CD4-positive, alpha-beta T cell treated with Interleukin-17A for 1 hour (primary cell): ENCODE measurements at regions not wholly inside any gene's neighbourhood (a gene's known extent, or its start where the extent isn't known, plus 50 kb on each side); places are given as distances from the start of the nearest gene placed in this dataset.

ENCODE experiments used
- DNase-seq: peaks from one replicate; pipeline ENCODE4 v3.0.0-alpha.2; 2020

GRCh38 chr13:84096216-84096615 is 213.9 kb upstream of the SLITRK1 start:
- no peak for DNase-seq

- DNase-seq, result no peak
Measured at GRCh38 chr13:84088996-84089395, 206.7 kb upstream of the SLITRK1 start.

GRCh38 chr13:84086847-84087162 is 204.5 kb upstream of the SLITRK1 start:
- no peak for DNase-seq

- peak; percentile 31 for DNase-seq
Measured at GRCh38 chr13:84086098-84086846, 204.0 kb upstream of the SLITRK1 start.

GRCh38 chr13:84082462-84082861 is 200.2 kb upstream of the SLITRK1 start:
- no peak for DNase-seq

DNA sequence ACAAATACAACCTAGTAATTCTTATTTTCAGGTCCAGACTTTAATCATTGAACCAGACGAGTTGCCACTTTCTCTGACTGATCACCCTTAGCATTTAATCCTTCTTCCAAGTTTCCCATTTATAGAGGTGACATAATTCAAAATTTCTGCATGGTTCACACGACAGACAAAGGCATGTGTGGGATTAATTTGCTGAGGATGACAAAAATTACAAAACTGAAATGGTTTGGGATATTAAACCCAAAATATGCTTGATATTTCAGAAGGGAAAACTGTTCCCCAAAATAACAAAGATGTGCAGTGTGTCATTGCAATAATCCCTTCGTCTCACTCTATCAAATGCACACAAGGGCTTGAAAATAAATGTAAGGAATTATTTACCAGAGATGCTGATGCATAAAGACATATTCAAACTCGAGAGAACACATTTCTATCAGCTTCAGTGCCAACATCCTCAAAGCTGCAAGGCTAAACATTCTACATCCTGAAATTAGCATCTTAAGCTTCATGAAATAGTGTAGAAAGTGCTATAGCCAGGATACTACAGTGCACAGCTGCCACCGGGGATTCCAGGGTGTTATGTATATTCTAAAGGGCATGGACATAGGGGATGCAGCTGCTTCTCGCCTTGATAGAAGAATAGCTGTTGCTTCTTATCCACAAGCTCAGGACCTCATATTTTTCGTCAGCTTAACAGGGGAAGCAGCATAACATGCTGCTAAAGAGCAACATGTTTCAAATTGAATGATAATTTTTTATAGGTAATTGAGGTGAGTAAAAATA is 198.7 kb upstream of the SLITRK1 start:
- no peak for DNase-seq

GRCh38 chr13:84077271-84077670 is 195.0 kb upstream of the SLITRK1 start:
- no peak for DNase-seq

GRCh38 chr13:84076280-84076679 is 194.0 kb upstream of the SLITRK1 start:
- no peak for DNase-seq

GRCh38 chr13:84050536-84050935 is 168.3 kb upstream of the SLITRK1 start:
- no peak for DNase-seq

GRCh38 chr13:84049443-84050219 is 167.4 kb upstream of the SLITRK1 start:
- DNase-seq, result no peak

DNA sequence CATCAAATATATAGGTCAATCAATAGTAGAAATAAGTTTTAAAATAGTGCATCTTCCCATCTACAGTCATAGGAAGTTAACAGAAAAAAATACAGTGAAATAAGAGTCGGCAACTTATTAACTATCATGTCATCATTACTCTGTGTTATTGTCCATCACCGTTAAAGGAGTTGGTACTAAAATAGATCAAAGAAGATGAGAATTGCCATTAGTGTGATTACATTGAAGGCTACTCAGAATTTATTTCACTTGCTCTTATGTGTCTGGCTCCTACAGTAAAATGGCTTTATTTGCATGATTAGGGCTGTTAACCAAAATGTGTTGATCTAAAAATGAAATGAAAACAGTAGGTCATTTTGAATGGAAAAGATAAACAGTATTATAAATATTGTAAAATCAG is 162.5 kb upstream of the SLITRK1 start:
- no peak for DNase-seq

- no peak for DNase-seq
Measured at GRCh38 chr13:84038001-84038400, 155.7 kb upstream of the SLITRK1 start.

DNA sequence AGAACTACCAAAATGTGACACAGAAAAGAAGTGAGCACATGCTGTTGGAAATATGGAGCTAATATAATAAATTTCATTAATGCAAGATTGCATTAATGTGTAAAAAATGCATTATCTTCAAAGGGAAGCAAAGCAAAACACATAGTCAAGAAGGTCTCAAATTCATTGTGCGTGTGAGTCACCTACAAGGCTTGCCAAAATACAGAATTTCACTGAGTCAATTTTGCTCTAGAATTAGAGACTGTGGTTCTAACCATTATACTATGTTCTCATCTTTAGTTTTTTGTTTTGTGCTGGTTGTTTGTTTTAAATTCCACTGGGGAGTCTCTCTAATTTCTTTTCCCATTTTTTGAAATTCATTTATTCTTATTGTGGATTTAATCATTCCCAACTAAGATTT is 149.8 kb upstream of the SLITRK1 start:
- DNase-seq, result no peak

DNA sequence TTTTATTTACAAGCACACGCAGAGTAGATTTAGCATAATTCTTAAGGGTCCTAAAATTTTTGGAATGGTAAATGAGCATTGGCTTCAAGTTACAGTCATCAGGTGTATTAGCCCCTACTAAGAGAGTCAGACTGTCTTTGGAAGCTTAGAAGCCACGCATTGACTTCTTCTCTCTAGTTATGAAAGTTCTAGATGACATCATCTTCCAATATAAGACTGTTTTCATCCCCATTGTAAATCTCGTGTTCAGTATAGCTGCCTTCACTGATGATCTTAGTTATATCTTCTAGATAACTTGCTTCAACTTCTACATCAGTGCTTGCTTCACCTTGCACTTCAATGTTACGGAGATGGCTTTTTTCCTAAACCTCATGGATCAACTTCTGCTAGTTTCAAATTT is 148.8 kb upstream of the SLITRK1 start:
- DNase-seq, result no peak

DNA sequence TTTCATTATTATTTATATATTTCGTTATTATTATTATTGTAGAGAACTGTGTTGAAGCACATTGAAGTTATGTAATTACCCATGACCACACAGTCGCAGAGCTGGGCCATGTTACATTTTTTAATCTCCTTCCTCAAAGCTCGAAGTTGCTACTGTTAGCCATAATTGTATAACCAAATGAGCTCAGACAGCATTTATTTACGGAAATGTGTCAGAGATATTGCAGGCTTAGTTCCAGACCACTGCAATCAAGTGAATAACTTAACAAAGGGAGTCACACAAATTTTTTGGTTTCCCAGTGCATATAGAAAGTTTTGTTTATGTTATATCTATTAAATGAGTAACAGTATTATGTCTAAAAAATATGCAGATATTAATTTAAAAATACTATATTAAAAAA is 147.1 kb upstream of the SLITRK1 start:
- no peak for DNase-seq

GRCh38 chr13:84025824-84026223 is 143.6 kb upstream of the SLITRK1 start:
- DNase-seq, result no peak

GRCh38 chr13:83996415-83996814 is 114.1 kb upstream of the SLITRK1 start:
- no peak for DNase-seq

- no peak for DNase-seq
Measured at GRCh38 chr13:83995930-83996329, 113.7 kb upstream of the SLITRK1 start.

DNA sequence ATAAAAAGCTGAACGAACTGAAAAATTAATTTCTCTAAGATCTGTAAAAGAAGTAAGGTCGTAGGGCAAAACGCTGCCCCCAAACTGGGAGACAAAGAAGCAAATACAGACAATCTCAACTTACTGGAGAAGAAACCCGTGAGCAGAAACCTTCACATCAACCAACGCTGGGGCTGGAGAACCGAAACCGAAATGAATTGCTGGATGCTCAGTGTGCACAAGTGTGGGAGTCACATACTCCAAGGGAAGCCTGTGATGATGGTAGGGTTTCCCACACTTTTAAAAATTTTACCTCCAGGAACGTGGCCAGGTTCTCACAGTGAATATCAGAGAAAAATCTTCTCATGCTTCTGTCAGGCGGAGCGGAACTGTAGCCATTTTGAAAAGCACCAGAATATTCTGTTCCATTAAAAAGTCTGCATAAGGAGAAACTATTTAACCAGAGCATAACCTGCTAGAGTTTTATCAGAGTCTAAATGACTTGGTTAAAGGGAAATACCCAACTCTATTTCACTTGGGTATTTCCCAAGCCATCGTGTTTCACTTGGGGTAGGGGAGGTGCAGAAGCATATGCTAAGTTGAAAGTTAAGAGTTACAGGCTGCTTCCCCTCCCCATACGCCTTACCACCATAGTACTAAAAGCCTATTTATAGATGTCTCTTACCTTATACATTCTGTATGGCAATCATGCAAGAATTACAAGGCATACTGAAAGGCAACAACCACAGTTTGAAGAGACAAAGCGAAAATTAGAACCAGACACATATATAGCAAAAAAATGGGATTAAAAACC is 110.5 kb upstream of the SLITRK1 start:
- DNase-seq, result no peak

GRCh38 chr13:83987394-83987793 is 105.1 kb upstream of the SLITRK1 start:
- no peak for DNase-seq

DNA sequence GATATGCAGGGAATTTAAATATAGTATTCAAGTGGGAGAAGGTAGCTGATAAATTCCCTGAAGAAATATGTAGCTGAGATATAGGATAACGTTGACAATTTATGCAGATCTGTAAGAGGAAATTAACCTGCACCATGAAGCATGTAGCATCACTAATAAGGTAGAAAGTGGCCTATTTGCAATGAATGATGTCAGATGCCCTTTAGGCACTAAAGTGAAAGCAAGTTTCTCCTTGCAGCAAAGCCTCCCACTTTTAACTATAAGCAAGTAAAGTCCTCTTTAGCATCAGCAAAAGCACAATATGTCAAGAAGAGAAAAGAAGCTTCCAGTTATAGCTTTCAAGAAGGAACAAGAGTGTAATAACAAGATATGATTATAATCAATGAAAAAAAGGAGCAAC is 102.5 kb upstream of the SLITRK1 start:
- no peak for DNase-seq

DNA sequence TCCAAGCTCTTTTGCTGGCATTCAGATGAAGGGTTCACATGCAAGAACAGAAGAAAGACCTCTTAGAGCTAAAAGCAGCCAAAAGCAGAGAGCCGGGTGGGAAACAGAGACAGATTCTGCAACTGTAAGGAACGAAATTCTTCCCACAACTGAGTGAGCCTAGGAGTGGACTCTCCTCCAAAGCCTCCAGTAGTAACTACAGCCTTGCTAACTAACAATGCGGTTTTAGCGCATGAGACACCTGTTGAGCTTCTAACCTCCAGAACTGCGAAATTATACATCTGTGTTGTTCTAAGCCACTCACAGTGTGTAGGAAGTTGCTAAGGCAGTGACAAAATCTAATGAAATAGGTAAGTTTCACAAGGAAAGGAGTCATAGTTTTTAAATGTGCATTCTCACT is 98.1 kb upstream of the SLITRK1 start:
- DNase-seq, result no peak

GRCh38 chr13:83975655-83976165 is 93.4 kb upstream of the SLITRK1 start:
- no peak for DNase-seq
